WERI-Rb-1 (cell line): ENCODE measurements at regions not wholly inside any gene's neighbourhood (a gene's known extent, or its start where the extent isn't known, plus 50 kb on each side); places are given as distances from the start of the nearest gene placed in this dataset.

ENCODE experiments used
- DNase-seq: peaks from one replicate; pipeline ENCODE4 v3.0.0-alpha.2; 2020
- H3K27ac ChIP-seq: fragments of 250-450 bp; sonication (Bioruptor Pico); 2 replicates; pipeline ENCODE4 v1.5.1; 2020; ENCODE audit warnings: mild to moderate bottlenecking, moderate library complexity
- H3K27me3 ChIP-seq: fragments of 250-450 bp; sonication (Bioruptor Pico); 2 replicates; pipeline ENCODE4 v1.5.1; 2021; ENCODE audit warnings: mild to moderate bottlenecking, low read depth, moderate library complexity; ENCODE audit not compliant: insufficient read depth, severe bottlenecking
- H3K36me3 ChIP-seq: fragments of 250-450 bp; sonication (Bioruptor Pico); 2 replicates; pipeline ENCODE4 v1.5.1; 2020; ENCODE audit warnings: mild to moderate bottlenecking, moderate library complexity
- H3K4me3 ChIP-seq: 2 replicates; pipeline ENCODE4 v1.5.1; 2011; ENCODE audit warnings: low read depth, mild to moderate bottlenecking, control low read depth, low read length
- H3K9me3 ChIP-seq: fragments of 250-450 bp; sonication (Bioruptor Pico); 2 replicates; pipeline ENCODE4 v1.5.1; 2021; ENCODE audit warnings: mild to moderate bottlenecking, moderate library complexity; ENCODE audit not compliant: severe bottlenecking
- TF ChIP-seq, protein P1 (sequence below): IDR thresholded peaks from 2 replicates; pipeline ENCODE4 v1.5.1; 2011; ENCODE audit warnings: low read depth, mild to moderate bottlenecking, control low read depth, inconsistent platforms, low read length

DNA sequence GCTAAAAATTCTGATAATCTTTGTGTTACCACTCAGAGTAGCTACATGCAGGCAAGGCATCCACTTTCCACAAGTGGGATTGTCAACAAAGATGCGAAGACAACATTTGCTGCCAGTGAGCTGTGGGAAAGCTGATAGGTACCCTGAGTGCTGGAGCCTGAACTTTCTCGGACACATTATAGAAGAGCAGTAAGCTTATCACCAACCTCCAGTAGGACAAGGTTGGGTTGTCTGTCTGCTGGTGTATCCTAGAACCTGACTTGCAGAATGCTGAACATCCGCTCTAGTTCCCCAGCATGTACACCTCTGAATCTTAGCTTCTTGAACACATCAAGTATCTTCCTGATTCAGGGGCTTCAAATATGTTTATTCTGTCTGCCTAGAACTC, 103.8 kb upstream of the PPM1H start:
- DNase-seq: no peak
- H3K9me3 ChIP-seq: no peaks in the 10 kb centered on the region
- no peaks in the 10 kb centered on the region for H3K27me3 ChIP-seq
- no peak overlapping the region for H3K4me3 ChIP-seq
- TF ChIP-seq, protein P1, sequence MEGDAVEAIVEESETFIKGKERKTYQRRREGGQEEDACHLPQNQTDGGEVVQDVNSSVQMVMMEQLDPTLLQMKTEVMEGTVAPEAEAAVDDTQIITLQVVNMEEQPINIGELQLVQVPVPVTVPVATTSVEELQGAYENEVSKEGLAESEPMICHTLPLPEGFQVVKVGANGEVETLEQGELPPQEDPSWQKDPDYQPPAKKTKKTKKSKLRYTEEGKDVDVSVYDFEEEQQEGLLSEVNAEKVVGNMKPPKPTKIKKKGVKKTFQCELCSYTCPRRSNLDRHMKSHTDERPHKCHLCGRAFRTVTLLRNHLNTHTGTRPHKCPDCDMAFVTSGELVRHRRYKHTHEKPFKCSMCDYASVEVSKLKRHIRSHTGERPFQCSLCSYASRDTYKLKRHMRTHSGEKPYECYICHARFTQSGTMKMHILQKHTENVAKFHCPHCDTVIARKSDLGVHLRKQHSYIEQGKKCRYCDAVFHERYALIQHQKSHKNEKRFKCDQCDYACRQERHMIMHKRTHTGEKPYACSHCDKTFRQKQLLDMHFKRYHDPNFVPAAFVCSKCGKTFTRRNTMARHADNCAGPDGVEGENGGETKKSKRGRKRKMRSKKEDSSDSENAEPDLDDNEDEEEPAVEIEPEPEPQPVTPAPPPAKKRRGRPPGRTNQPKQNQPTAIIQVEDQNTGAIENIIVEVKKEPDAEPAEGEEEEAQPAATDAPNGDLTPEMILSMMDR: no peak
- no peak overlapping the region for H3K27ac ChIP-seq
- no peaks in the 10 kb centered on the region for H3K36me3 ChIP-seq

GRCh38 chr12:63037746-63038712, 103.1 kb upstream of the PPM1H start:
- no peaks in the 10 kb centered on the region for H3K9me3 ChIP-seq
- no peak overlapping the region for H3K27ac ChIP-seq

GRCh38 chr12:63036974-63037335, 102.0 kb upstream of the PPM1H start:
- TF ChIP-seq, protein P1: no peak
- Histone ChIP-seq H3K27me3 (no peaks in the 10 kb centered on the region), H3K9me3 (no peaks in the 10 kb centered on the region), H3K4me3 (no peak overlapping the region), H3K36me3 (no peaks in the 10 kb centered on the region), H3K27ac (no peak overlapping the region)
- DNase-seq: no peak

More at GRCh38 chr12:63037746-63038712, 103.1 kb upstream of the PPM1H start:
- H3K27me3 ChIP-seq: no peaks in the 10 kb centered on the region
- H3K4me3 ChIP-seq: no peak overlapping the region
- no peaks in the 10 kb centered on the region for H3K36me3 ChIP-seq
- DNase-seq: no peak
- TF ChIP-seq, protein P1: no peak

DNA sequence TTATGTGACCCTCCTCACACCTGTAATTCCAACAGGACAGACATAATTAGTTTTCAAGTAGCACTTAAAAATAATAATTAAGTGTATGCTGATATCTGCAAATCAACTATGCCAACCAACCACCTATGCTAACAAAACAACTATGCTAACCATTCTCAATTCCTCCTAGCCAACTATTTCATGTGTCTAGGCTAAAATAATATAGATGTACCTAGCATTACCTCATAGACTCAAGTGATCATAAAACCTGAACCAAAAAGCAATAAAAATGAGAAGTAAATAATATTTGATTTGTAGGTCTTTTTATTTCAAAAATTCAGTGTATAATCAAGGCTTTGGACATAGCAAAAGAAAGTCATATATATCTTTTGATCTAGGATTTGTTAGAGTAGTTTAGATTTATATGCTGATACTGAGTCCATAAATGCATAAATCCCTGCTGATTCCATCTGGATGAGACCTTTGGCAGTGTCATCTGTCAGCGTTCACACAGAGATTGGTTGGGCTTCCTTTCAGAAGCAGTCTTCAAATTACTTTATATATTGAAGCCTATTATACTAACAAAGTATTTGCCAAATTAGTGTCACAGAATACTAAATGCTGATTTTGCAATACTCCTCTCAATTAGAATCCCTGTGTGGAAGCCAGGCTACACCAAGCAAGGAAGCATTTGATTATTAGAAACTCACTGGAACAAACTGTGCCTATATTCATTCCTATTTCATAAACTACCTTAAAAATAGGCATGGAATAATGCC, 101.4 kb upstream of the PPM1H start:
- Histone ChIP-seq H3K4me3 (no peak overlapping the region), H3K36me3 (no peaks in the 10 kb centered on the region), H3K9me3 (no peaks in the 10 kb centered on the region), H3K27me3 (no peaks in the 10 kb centered on the region), H3K27ac (no peak overlapping the region)
- DNase-seq: no peak
- TF ChIP-seq, protein P1: no peak

DNA sequence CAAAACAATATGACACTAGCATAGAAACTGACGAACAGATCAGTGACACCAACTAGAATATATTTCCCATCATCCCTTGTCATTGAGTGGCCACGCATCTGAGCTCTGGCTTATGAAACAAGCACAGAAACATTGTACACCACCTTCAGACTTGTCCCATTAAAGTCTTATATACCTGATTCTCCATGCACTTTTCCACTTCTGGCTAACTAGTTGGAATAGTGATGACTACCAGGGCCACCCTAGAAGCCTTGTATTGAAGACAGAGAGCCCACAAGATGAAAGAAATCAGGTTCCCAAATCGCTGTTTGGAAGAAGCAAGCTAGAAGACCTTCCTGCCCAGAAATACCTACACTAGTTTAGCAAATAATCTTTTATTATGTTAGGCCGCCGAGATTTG, 99.7 kb upstream of the PPM1H start:
- Histone ChIP-seq H3K4me3 (no peak overlapping the region), H3K27ac (no peak overlapping the region), H3K36me3 (no peaks in the 10 kb centered on the region), H3K27me3 (no peaks in the 10 kb centered on the region), H3K9me3 (no peaks in the 10 kb centered on the region)
- DNase-seq: no peak
- TF ChIP-seq, protein P1: no peak
